Medulla oblongata (tissue), 1 donor: ENCODE measurements at regions not wholly inside any gene's neighbourhood (a gene's known extent, or its start where the extent isn't known, plus 50 kb on each side); places are given as distances from the start of the nearest gene placed in this dataset.

Experiments
- DNase-seq: peaks from one replicate; pipeline ENCODE4 v3.0.0-alpha.2; 2015; ENCODE audit errors: extremely low spot score

DNA sequence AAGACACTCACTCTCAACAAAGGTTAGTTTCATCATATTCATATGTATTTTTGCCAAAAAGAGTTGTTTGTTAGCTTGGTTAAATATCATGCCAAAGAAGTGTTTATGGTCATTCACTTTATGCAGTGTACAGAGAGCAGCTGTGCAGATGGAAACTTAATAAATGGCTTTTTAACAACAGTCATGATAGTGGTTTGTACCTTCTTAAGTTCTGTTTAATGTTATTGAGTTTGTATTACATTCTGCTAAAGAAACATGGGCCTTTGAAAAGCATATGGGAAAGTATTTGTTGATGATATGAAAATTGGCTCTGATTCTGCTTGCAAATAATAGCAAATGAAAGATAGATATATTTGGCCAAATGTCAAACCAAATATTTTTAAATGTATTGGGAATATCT, 607.3 kb downstream of the NCAM2 start:
- DNase-seq, result no peak

GRCh38 chr21:21606041-21606440, 607.8 kb downstream of the NCAM2 start:
- no peak for DNase-seq

- no peak for DNase-seq
Measured at GRCh38 chr21:21612466-21612865, 614.3 kb downstream of the NCAM2 start.

GRCh38 chr21:21614966-21615365, 616.8 kb downstream of the NCAM2 start:
- no peak for DNase-seq

DNA sequence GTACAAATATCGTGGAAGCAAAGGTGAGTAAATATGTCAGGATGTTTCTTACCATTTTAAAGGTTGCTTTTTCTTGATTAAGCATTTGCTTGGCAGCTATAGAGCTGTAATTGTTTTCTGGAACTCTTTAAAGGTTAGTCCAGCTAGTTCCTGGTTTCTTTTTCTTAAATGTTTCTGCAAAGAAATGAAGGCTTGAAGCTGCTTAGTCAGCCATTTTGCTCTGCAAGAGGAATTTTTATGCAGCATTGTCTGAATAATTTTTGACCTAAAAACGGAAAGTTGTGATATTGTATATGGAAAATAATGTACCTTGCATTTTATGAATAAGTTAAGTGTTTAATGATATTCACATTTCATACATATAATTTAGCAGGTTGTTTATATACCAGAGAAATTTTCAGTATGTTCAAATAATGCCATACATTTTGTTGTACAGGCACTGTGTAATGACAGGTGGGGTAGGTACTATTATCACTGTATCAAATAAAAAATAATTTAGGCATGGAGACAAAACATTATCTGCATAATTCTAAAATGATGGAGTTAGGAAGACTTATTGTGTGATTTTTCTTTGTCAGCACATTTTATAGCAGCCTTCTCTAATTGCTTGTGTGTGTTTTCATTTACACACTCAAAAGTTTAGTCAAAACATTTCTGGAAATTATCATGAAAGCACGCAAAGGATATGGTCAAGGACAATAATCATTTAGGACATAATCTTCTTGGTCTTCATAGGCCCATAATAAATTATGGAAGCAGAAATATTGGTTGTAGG, 624.4 kb downstream of the NCAM2 start:
- DNase-seq, result no peak

- DNase-seq, result no peak
Measured at GRCh38 chr21:21624674-21625073, 626.5 kb downstream of the NCAM2 start.

GRCh38 chr21:21631961-21632360, 633.8 kb downstream of the NCAM2 start:
- no peak for DNase-seq

- no peak for DNase-seq
Measured at GRCh38 chr21:21632926-21633325, 634.7 kb downstream of the NCAM2 start.

DNA sequence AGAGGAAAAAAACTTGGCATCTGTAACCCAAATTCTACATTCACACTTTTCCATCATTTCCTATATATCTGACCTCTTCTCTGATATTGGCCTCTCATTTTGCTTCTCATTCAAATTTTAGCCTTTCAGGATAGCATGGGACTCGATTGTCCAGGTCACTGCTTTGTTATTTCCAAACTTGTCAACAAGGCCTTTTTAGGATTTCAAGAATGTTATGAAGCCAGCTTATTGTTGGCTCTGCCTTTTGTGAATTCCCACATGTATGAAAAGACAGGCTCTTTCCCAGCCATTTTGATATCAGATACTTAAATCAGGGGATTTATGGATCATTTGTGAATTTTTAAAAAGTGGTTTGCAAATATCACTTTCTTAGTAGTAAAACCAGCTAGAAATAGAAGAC, 663.5 kb downstream of the NCAM2 start:
- no peak for DNase-seq

DNA sequence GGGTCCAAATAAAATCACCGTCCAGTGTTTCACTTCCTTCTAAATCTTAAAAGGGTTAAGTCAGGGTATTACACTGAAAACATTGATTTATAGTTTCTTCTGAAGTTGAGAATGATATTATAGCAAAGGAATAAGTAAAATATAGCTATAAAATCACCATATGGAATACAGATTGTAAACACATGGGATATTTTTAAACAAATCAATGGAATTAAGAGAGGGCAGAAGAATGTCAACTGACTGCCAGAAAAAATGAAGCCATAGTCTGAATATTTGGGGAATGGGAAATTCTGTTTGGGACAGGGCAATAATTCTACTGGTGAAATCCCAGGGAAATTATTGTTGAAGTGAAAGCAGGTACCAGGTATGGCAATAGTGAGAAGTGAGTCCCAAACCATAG, 664.6 kb downstream of the NCAM2 start:
- no peak for DNase-seq

- DNase-seq, result no peak
Measured at GRCh38 chr21:21664871-21665270, 666.7 kb downstream of the NCAM2 start.

DNA sequence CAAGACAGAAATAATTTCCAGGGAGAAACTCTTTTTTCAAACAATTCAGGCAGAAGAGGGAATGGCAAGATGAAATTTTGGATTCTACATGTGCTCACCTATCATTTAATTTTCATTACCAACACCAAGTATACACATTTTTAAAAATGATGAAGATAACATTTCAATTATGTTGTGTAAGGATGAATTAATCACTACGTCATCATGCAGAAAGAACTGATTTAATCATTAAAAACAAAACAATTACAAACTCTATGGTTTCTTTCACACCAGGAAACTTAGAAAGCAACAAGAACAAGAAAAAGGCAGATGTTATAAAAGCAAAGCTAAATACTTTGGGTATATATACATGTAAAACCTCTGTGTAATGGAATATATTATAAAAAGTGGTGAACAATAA, 668.5 kb downstream of the NCAM2 start:
- DNase-seq, result no peak

GRCh38 chr21:21668198-21668597, 670.0 kb downstream of the NCAM2 start:
- DNase-seq, result no peak

DNA sequence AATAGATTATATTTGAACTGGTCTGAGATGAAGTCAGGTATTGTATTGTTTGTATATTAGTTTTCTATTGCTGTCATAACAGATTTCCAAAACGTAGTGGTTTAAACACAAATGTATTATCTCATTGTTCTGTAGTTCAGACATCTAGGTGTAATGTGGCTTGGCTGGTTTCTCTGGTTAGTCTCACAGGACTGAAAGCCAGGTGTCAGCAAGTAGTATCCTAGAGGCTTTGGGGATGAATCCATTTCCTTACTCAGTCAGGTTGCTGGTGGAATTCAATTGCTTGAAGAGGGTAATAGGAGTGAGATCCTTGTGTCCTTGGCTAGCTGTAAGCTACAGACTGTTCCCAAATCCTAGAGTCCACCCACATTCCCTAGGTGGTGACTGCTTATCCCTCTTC, 675.8 kb downstream of the NCAM2 start:
- DNase-seq, result no peak

GRCh38 chr21:21675601-21676000, 677.4 kb downstream of the NCAM2 start:
- no peak for DNase-seq

DNA sequence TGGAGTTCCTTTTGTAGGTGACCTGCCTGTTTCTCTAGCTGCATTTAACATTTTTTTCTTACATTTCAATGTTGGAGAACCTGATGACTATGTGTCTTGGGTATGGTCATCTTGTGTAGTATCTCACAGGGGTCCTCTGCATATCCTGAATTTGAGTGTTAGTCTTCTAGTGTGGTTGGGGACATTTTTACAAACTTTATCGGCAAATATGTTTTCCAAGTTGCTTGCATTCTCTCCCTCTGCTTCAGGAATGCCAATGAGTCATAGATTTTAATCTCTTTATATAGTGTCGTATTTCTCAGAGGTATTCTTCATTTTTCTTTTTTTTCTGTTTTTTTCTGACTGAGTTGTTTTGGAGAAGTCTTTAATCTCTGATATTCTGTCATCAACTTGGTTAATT, 684.0 kb downstream of the NCAM2 start:
- DNase-seq, result no peak

DNA sequence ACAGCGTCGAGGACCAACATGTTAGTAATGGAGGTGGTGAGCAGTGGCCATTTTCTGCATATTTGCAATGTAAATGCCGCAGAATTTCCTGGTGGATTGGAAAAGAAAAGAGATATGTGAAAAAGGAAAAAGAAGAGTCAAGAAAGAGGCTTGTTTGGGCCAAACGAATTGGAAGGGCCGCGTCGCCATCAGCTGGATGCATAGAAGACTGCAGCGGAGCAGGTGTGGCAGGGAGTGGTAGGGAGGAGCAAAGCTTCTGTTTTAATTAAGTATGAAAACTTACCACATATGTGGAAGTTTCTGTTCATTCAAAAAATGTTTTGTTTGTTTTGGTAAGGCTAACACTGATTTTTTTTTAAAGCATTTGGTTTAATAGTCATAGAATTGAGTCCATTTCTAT, 690.7 kb downstream of the NCAM2 start:
- DNase-seq, result no peak

- no peak for DNase-seq
Measured at GRCh38 chr21:21690068-21690665, 692.0 kb downstream of the NCAM2 start.

GRCh38 chr21:21712748-21713520, 714.7 kb downstream of the NCAM2 start:
- DNase-seq, result no peak

GRCh38 chr21:21713651-21714180, 715.5 kb downstream of the NCAM2 start:
- DNase-seq, result no peak

DNA sequence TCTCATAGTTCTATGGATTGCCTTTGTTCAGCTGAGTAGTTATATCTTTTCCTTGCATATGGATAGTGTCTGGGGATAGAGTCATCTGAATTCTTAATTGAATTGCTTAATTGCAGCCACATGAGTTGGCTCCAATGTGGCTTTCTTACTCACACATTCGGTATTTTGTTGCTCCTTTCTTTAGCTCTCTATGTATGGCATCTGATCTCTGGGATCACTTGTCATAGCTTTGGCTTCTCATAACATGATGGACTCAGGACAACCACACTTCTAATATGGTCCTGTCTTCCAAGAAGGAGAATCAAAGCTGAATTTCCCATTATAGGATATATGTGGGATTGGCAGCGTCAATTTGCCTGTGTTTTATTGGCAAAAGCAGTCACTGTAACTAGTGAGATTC, 716.2 kb downstream of the NCAM2 start:
- DNase-seq, result no peak

GRCh38 chr21:21715266-21715969, 717.2 kb downstream of the NCAM2 start:
- DNase-seq, result no peak
